Stimulated activated naive CD8-positive, alpha-beta T cell treated with anti-CD3 and anti-CD28 coated beads, Interleukin-15, Interleukin-2, amounts not matched to agents 100 U/mL and 50 U/mL, for 24 hours (primary cell): ENCODE measurements at regions not wholly inside any gene's neighbourhood (a gene's known extent, or its start where the extent isn't known, plus 50 kb on each side); places are given as distances from the start of the nearest gene placed in this dataset.

Source experiments
- ATAC-seq: fragments of 150-1000 bp; cut with Tn5 transposase; one replicate; pipeline ENCODE4 v1.10.0; 2021
- DNase-seq: peaks from one replicate; pipeline ENCODE4 v3.0.0; 2021

GRCh38 chr15:35657679-35658311 is 111.8 kb upstream of the DPH6 start:
- DNase-seq: peak; percentile 9
- peak; percentile 89 for ATAC-seq

GRCh38 chr15:35663956-35664355 is 118.0 kb upstream of the DPH6 start:
- ATAC-seq: no peak
- no peak for DNase-seq

- ATAC-seq (no peak), DNase-seq (no peak)
Observed at GRCh38 chr15:35665896-35666536, 120.1 kb upstream of the DPH6 start.

GRCh38 chr15:35667908-35668307 is 121.9 kb upstream of the DPH6 start:
- no peak for DNase-seq
- ATAC-seq: no peak

- ATAC-seq (no peak), DNase-seq (no peak)
Observed at GRCh38 chr15:35669021-35669420, 123.1 kb upstream of the DPH6 start.

- DNase-seq (no peak), ATAC-seq (no peak)
Observed at GRCh38 chr15:35669432-35670045, 123.6 kb upstream of the DPH6 start.

GRCh38 chr15:35671197-35671596 is 125.2 kb upstream of the DPH6 start:
- ATAC-seq (no peak), DNase-seq (no peak)

- DNase-seq (no peak), ATAC-seq (no peak)
Observed at GRCh38 chr15:35671981-35672380, 126.0 kb upstream of the DPH6 start.

GRCh38 chr15:35673093-35673684 is 127.2 kb upstream of the DPH6 start:
- peak; percentile 6 for DNase-seq
- ATAC-seq: peak; percentile 76

- DNase-seq (no peak), ATAC-seq (no peak)
Observed at GRCh38 chr15:35674873-35675781, 129.2 kb upstream of the DPH6 start.

- ATAC-seq (no peak), DNase-seq (no peak)
Observed at GRCh38 chr15:35678774-35679173, 132.8 kb upstream of the DPH6 start.

- no peak for ATAC-seq
- no peak for DNase-seq
Observed at GRCh38 chr15:35679186-35679585, 133.2 kb upstream of the DPH6 start.

- DNase-seq (no peak), ATAC-seq (no peak)
Observed at GRCh38 chr15:35680951-35681350, 135.0 kb upstream of the DPH6 start.

- DNase-seq (no peak), ATAC-seq (no peak)
Observed at GRCh38 chr15:35686347-35686746, 140.4 kb upstream of the DPH6 start.

GRCh38 chr15:35689266-35689665 is 143.3 kb upstream of the DPH6 start:
- ATAC-seq (no peak), DNase-seq (no peak)

- ATAC-seq: no peak
- no peak for DNase-seq
Observed at GRCh38 chr15:35690089-35690488, 144.1 kb upstream of the DPH6 start.

GRCh38 chr15:35690698-35691116 is 144.7 kb upstream of the DPH6 start:
- DNase-seq (no peak), ATAC-seq (no peak)

- DNase-seq (no peak), ATAC-seq (no peak)
Observed at GRCh38 chr15:35691173-35691761, 145.3 kb upstream of the DPH6 start.

- ATAC-seq: no peak
- DNase-seq: no peak
Observed at GRCh38 chr15:35691891-35692867, 146.2 kb upstream of the DPH6 start.

- no peak for ATAC-seq
- DNase-seq: no peak
Observed at GRCh38 chr15:35693286-35693685, 147.3 kb upstream of the DPH6 start.

GRCh38 chr15:35693886-35694285 is 147.9 kb upstream of the DPH6 start:
- ATAC-seq: no peak
- DNase-seq: no peak
